ENCODE measurements at regions not wholly inside any gene's neighbourhood (a gene's known extent, or its start where the extent isn't known, plus 50 kb on each side); places are given as distances from the start of the nearest gene placed in this dataset.
"Not testable (repeated sequence)": the region's sequence is repeated elsewhere in the genome, so short reads cannot be mapped to it uniquely, and the experiment has no call there.

GRCh38 chr6:1445650-1446330 is 56.4 kb downstream of the FOXF2 start:
- no peak overlapping the region for H3K27ac ChIP-seq
- H3K36me3 ChIP-seq = no peaks in the 10 kb centered on the region
- intact Hi-C loops (cut with DNase I; ENCODE audit: low total_unique reads) = no loop called here
- WGBS, 2 donors (ENCODE audit: low coverage in 1 of 2) = 52 to 78% methylated on average over 6 to 21 of the region's 21 CpGs
- TF ChIP-seq POLR2A (IDR thresholded peaks at IDR 0.05) (no peak), POLR2AphosphoS5 (IDR thresholded peaks at IDR 0.05) (no peak), EP300 (IDR thresholded peaks at IDR 0.05; ENCODE audit: low read depth) (no peak), CTCF (IDR thresholded peaks at IDR 0.05) (no peak)
- H3K4me1 ChIP-seq = no peaks in the 10 kb centered on the region
- H3K9me3 ChIP-seq = peaks cover 0 to 3% of the 10 kb centered on the region in 2 donors
- no peak overlapping the region for H3K4me3 ChIP-seq
- no peaks in the 10 kb centered on the region for H3K27me3 ChIP-seq
- in situ Hi-C loops (cut with MboI; ENCODE audit: low pct_ligation_motif_present in 1 of 4, low pct_unique_long_range_greater_than_20kb in 1 of 4, low sequenced_read_pairs in 3 of 4) = no loop called here
- DNase-seq = no peak

GRCh38 chr6:1449896-1450295 is 60.5 kb downstream of the FOXF2 start:
- Histone ChIP-seq H3K27me3 (no peaks in the 10 kb centered on the region), H3K36me3 (no peaks in the 10 kb centered on the region), H3K4me3 (no peak overlapping the region), H3K9me3 (peaks cover 4 to 11% of the 10 kb centered on the region in 2 donors), H3K27ac (no peak overlapping the region), H3K4me1 (no peaks in the 10 kb centered on the region)
- TF ChIP-seq POLR2AphosphoS5 (IDR thresholded peaks at IDR 0.05) (no peak), CTCF (IDR thresholded peaks at IDR 0.05) (no peak), POLR2A (IDR thresholded peaks at IDR 0.05) (no peak), EP300 (IDR thresholded peaks at IDR 0.05; ENCODE audit: low read depth) (no peak)
- intact Hi-C loops (cut with DNase I; ENCODE audit: low total_unique reads) (no loop called here), in situ Hi-C loops (cut with MboI; ENCODE audit: low pct_ligation_motif_present in 1 of 4, low pct_unique_long_range_greater_than_20kb in 1 of 4, low sequenced_read_pairs in 3 of 4) (no loop called here)
- WGBS, 2 donors (ENCODE audit: low coverage in 1 of 2) = 70 to 75% methylated on average over 3 to 4 of the region's 4 CpGs
- DNase-seq = no peak

- in situ Hi-C loops (cut with MboI; ENCODE audit: low pct_ligation_motif_present in 1 of 4, low pct_unique_long_range_greater_than_20kb in 1 of 4, low sequenced_read_pairs in 3 of 4) = no loop called here
- DNase-seq = no peak
- WGBS, 2 donors (ENCODE audit: low coverage in 1 of 2) = 98% methylated on average over 8 of the region's 8 CpGs; no CpG with 5 or more reads in 1 of the 2 donors
These were observed 63.6 kb downstream of the FOXF2 start for GRCh38 chr6:1453024-1453423.

GRCh38 chr6:1456816-1457215 is 67.4 kb downstream of the FOXF2 start:
- H3K4me3 ChIP-seq; in situ Hi-C loops (cut with MboI; ENCODE audit: low pct_ligation_motif_present in 1 of 4, low pct_unique_long_range_greater_than_20kb in 1 of 4, low sequenced_read_pairs in 3 of 4); H3K27ac ChIP-seq; H3K36me3 ChIP-seq; H3K9me3 ChIP-seq; intact Hi-C loops (cut with DNase I; ENCODE audit: low total_unique reads); DNase-seq; H3K4me1 ChIP-seq; H3K27me3 ChIP-seq: not testable (repeated sequence)
- 97% methylated on average over 20 of the region's 22 CpGs; no CpG with 5 or more reads in 1 of the 2 donors for WGBS, 2 donors (ENCODE audit: low coverage in 1 of 2)

More at GRCh38 chr6:1453024-1453423, 63.6 kb downstream of the FOXF2 start:
- Histone ChIP-seq H3K9me3 (peaks cover 4 to 11% of the 10 kb centered on the region in 2 donors), H3K27me3 (no peaks in the 10 kb centered on the region), H3K36me3 (no peaks in the 10 kb centered on the region), H3K27ac (no peak overlapping the region), H3K4me3 (no peak overlapping the region), H3K4me1 (no peaks in the 10 kb centered on the region)
- intact Hi-C loops (cut with DNase I; ENCODE audit: low total_unique reads) = no loop called here
- no peak for TF ChIP-seq POLR2AphosphoS5 (IDR thresholded peaks at IDR 0.05)

GRCh38 chr6:1461207-1461606 is 71.8 kb downstream of the FOXF2 start:
- no peak for DNase-seq
- Histone ChIP-seq H3K27ac (no peak overlapping the region), H3K4me1 (no peaks in the 10 kb centered on the region), H3K27me3 (peaks cover 6% of the 10 kb centered on the region), H3K9me3 (no peaks in the 10 kb centered on the region), H3K4me3 (no peak overlapping the region), H3K36me3 (no peaks in the 10 kb centered on the region)
- WGBS, 2 donors (ENCODE audit: low coverage in 1 of 2) = 66 to 88% methylated on average over 2 of the region's 2 CpGs
- in situ Hi-C loops (cut with MboI; ENCODE audit: low pct_ligation_motif_present in 1 of 4, low pct_unique_long_range_greater_than_20kb in 1 of 4, low sequenced_read_pairs in 3 of 4) (no loop called here), intact Hi-C loops (cut with DNase I; ENCODE audit: low total_unique reads) (no loop called here)
- TF ChIP-seq POLR2A (IDR thresholded peaks at IDR 0.05) = no peak
- TF ChIP-seq EP300 (IDR thresholded peaks at IDR 0.05; ENCODE audit: low read depth) = no peak
- no peak for TF ChIP-seq POLR2AphosphoS5 (IDR thresholded peaks at IDR 0.05)
- TF ChIP-seq CTCF (IDR thresholded peaks at IDR 0.05) = no peak
